GM19463 (cell line): ENCODE measurements at regions not wholly inside any gene's neighbourhood (a gene's known extent, or its start where the extent isn't known, plus 50 kb on each side); places are given as distances from the start of the nearest gene placed in this dataset.

Source experiments
- ATAC-seq: cut with Tn5 transposase; IDR thresholded peaks from one replicate; pipeline ENCODE4 v1.9.1; 2021; ENCODE audit warnings: mild to moderate bottlenecking, moderate library complexity; ENCODE audit not compliant: unreplicated experiment

GRCh38 chr2:157125685-157126084 lies 131.8 kb upstream of the GALNT5 start:
- ATAC-seq: no peak

- ATAC-seq: no peak
Measured at GRCh38 chr2:157127249-157128012, 130.1 kb upstream of the GALNT5 start.

GRCh38 chr2:157143901-157144300 lies 113.6 kb upstream of the GALNT5 start:
- no peak for ATAC-seq

- ATAC-seq: no peak
Measured at GRCh38 chr2:157149270-157149669, 108.2 kb upstream of the GALNT5 start.

GRCh38 chr2:157150747-157151146 lies 106.8 kb upstream of the GALNT5 start:
- peak; percentile 86 for ATAC-seq

GRCh38 chr2:157152362-157152761 lies 105.1 kb upstream of the GALNT5 start:
- peak; percentile 25 for ATAC-seq

GRCh38 chr2:157155992-157156391 lies 101.5 kb upstream of the GALNT5 start:
- ATAC-seq: no peak

GRCh38 chr2:157158111-157158510 lies 99.4 kb upstream of the GALNT5 start:
- ATAC-seq: no peak

GRCh38 chr2:157159221-157159934 lies 98.1 kb upstream of the GALNT5 start:
- no peak for ATAC-seq

GRCh38 chr2:157160111-157160510 lies 97.4 kb upstream of the GALNT5 start:
- ATAC-seq: no peak

- ATAC-seq: no peak
Measured at GRCh38 chr2:157164370-157164769, 93.1 kb upstream of the GALNT5 start.

GRCh38 chr2:157164891-157165290 lies 92.6 kb upstream of the GALNT5 start:
- no peak for ATAC-seq

- ATAC-seq: no peak
Measured at GRCh38 chr2:157168501-157168900, 89.0 kb upstream of the GALNT5 start.

GRCh38 chr2:157169889-157170288 lies 87.6 kb upstream of the GALNT5 start:
- ATAC-seq: no peak

- ATAC-seq: no peak
Measured at GRCh38 chr2:157170299-157170698, 87.2 kb upstream of the GALNT5 start.

- no peak for ATAC-seq
Measured at GRCh38 chr2:157172239-157172638, 85.3 kb upstream of the GALNT5 start.

GRCh38 chr2:157172866-157173578 lies 84.5 kb upstream of the GALNT5 start:
- no peak for ATAC-seq

GRCh38 chr2:157173740-157174184 lies 83.7 kb upstream of the GALNT5 start:
- no peak for ATAC-seq

GRCh38 chr2:157174321-157174720 lies 83.2 kb upstream of the GALNT5 start:
- ATAC-seq: no peak

GRCh38 chr2:157176602-157177001 lies 80.9 kb upstream of the GALNT5 start:
- no peak for ATAC-seq

- ATAC-seq: no peak
Measured at GRCh38 chr2:157178874-157179273, 78.6 kb upstream of the GALNT5 start.
